ENCODE measurements at regions not wholly inside any gene's neighbourhood (a gene's known extent, or its start where the extent isn't known, plus 50 kb on each side); places are given as distances from the start of the nearest gene placed in this dataset.

DNA sequence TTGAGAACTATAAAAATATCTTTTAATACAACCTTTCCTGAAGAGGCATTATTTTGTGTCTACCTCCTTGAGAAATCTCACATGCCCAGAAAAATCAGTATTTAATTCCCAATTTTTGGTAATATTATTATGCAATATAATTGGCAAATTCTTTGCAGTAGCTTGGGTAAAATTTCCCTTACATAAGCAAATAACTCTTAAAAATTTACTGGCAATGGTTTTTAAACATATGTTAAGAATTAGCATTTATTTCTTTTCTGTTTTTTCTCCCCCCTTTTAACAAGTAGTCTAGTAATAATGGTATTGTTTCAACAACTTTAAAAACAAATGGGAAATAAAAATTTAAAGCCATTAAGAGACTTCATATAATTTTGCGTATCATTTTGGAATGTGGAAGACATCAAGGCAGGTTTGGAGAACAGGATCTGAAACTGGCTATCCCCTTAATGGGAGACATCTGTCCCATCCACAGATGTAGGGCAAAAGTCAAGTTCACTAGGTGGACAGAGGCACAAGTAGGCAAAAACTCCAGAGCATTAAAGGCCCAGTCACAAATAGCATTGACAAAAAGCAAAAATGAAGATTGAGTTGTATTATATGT is 89.6 kb upstream of the AADACL2 start:
- TF ChIP-seq, protein P1, sequence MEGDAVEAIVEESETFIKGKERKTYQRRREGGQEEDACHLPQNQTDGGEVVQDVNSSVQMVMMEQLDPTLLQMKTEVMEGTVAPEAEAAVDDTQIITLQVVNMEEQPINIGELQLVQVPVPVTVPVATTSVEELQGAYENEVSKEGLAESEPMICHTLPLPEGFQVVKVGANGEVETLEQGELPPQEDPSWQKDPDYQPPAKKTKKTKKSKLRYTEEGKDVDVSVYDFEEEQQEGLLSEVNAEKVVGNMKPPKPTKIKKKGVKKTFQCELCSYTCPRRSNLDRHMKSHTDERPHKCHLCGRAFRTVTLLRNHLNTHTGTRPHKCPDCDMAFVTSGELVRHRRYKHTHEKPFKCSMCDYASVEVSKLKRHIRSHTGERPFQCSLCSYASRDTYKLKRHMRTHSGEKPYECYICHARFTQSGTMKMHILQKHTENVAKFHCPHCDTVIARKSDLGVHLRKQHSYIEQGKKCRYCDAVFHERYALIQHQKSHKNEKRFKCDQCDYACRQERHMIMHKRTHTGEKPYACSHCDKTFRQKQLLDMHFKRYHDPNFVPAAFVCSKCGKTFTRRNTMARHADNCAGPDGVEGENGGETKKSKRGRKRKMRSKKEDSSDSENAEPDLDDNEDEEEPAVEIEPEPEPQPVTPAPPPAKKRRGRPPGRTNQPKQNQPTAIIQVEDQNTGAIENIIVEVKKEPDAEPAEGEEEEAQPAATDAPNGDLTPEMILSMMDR (conservative IDR thresholded peaks at IDR 0.05; ENCODE audit: low read depth, low read length), result no peak
- TF ChIP-seq EZH2 (IDR thresholded peaks at IDR 0.05; ENCODE audit: borderline replicate concordance, low read depth, low read length, poor library complexity, severe bottlenecking), result no peak
